Activated CD4-positive, alpha-beta T cell treated with anti-CD3 and anti-CD28 coated beads, Interleukin-2, amount 50 U/mL, for 4 hours (primary cell): ENCODE measurements at regions not wholly inside any gene's neighbourhood (a gene's known extent, or its start where the extent isn't known, plus 50 kb on each side); places are given as distances from the start of the nearest gene placed in this dataset.
"Not testable (repeated sequence)": the region's sequence is repeated elsewhere in the genome, so short reads cannot be mapped to it uniquely, and the experiment has no call there.

Experiments used
- DNase-seq, 2 experiments: peaks; one replicate each; pipeline ENCODE4 v3.0.0-alpha.2; 2020

DNA sequence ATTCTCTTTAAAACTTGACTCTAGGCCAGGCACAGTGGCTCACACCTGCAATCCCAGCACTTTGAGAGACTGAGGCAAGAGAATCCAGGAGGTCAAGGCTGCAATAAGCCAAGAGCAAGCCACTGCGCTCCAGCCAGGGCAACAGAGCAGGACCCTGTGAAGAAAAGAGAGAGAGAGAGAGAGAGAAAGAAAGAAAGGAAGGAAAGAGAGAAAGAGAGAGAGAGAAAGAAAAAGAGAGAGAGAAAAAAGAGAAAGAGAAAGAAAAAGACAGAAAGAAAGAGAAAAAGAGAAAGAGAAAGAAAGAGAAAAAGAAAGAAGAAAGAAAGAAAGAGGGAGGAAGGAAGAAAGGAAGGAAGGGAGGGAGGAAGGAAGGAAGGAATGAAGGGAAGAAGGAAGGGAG is 76.7 kb downstream of the RIN2 start:
- DNase-seq = no peak

DNA sequence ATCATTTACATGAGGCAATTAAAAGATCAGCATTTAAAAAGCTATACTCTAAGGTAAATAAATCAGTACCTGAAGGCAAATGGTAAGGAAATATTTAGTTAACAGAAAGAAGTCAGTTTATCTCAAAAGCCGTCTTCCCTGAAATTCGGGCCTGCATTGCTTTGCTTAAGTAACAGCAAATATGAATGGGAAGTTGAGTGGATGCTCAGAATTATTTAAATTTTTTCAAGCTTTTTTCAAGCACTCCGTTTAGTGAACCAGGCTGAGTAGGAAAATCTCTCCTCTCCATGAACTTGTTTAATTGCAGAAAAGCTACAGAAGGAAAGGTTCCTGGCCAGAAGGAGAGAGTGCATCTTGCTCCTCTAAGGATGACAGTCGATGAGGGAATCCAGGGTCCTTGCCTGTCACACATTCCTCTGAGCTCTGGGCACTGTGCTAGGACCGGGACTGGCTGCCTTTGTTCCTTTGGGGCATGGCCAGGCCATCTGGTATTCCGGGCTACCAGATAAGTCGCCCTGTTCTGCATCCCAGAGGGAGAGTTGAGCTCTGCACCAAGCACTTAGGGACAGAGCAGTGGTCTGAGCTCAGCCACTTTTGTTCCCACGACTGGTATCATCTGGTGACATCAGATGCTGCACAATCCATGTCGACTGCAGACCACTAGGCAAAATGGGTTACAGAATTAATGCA is 77.6 kb downstream of the RIN2 start:
- no peak for DNase-seq

DNA sequence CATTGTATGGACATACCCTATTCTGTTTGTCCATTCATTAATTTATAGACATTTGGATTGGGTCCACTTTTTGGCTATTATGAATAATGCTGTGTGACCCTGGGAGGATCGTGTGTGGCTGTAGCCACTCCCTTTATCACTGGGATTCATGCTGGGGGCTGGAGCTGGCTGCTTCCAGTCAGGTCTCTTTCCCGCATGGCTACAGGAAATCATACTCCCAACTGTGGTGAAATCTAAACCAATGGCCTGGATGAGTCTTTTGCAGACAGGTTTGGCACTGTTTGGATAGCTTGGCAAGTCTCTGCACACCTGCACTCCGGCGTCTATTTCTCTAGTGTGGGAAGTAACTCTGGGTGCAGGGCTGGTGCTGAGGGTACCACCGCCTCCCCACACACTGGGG is 80.4 kb downstream of the RIN2 start:
- DNase-seq = no peak

DNA sequence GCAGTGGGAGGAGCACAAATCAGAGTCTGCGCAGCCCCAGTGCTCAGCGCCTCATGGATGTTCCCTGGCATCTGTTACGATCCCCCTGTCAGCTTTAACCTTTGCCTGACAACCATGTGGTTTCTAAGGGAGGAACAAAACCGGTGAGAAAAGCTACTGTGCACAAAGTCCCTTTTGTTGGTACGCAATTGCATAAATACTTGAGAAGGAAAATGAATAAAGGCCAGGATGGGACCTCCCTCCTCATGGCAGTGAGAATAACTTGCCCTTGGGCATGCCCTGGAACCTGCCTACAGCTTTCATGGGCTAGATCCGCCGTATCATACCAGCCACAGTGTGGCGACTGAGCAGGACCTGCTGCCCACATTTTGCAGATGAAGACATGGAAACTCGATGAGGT is 81.0 kb downstream of the RIN2 start:
- DNase-seq = no peak

DNA sequence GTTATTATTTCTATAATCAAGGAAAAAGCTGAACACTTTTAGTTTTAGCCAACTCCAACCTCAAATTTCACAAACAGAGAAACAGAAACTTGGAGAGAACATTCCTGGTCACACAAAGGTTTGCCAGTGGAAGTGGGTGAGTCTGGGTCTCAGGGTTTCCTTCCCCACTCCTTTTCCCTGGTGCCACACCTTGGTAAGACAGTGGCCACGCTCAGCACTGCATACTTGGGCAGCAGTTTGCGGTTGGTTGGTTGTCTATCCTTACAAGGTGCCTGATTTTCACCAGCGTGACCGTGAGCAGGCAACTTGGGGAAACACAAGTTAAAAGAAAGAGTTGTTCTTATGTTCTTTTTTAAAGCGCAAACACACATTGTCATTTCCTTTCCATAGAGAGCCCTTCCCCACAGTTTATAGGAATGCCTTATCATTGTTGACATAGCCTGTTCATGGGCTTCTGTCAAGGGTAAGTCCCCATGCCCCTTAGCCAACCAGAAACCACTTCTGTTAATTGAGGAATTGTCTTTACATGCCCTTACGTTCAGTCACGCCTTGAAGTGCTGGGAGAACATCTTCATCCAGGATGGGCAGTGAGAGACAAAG is 82.2 kb downstream of the RIN2 start:
- DNase-seq = no peak

DNA sequence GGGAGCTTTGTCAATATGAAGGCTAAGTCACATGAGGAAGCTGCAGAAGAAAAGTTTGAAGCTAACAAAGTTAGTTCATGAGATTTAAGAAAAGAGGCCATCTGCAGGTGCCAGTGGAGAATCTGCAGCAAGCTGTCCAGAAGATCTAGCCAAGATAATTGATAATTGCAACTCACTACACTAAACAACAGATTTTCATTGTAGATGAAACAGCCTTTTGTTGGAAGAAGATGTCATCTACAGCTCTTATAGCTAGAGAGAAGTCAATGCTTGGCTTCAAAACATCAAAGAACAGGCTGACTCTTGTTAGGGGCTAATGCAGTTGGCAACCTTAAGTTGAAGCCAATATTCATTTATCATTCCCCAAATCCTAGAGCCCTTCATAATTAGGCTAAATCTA is 83.7 kb downstream of the RIN2 start:
- no peak for DNase-seq

DNA sequence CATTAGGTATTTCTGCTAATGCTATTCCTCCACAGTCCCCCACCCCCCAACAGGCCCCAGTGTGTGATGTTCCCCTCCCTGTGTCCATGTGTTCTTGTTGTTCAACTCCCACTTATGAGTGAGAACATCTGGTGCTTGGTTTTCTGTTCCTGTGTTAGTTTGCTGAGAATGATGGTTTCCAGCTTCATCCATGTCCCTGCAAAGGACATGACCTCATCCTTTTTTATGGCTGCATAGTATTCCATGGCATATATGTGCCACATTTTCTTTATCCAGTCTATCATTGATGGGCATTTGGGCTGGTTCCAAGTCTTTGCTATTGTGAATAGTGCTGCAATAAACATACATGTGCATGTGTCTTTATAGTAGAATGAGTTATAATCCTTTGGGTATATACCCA is 86.8 kb downstream of the RIN2 start:
- not testable (repeated sequence) for DNase-seq

DNA sequence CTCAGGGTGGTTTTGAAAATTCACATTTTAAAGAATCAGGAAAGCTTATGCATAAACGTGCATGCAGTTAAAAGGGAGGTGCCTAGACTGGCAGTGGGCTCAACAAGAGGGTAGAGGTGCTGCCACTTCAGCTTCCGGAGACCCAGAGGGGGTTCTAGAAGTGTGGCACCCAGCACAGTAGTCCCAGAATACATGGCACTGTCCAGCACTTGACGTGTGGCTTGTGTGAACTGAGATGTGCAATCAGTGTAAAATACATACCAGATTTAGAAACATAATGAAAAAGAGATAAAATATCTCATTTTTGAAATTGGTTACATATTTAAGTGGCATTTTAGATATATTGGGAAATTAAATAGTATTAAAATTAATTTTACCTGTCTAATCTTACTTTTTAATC is 89.3 kb downstream of the RIN2 start:
- no peak for DNase-seq

DNA sequence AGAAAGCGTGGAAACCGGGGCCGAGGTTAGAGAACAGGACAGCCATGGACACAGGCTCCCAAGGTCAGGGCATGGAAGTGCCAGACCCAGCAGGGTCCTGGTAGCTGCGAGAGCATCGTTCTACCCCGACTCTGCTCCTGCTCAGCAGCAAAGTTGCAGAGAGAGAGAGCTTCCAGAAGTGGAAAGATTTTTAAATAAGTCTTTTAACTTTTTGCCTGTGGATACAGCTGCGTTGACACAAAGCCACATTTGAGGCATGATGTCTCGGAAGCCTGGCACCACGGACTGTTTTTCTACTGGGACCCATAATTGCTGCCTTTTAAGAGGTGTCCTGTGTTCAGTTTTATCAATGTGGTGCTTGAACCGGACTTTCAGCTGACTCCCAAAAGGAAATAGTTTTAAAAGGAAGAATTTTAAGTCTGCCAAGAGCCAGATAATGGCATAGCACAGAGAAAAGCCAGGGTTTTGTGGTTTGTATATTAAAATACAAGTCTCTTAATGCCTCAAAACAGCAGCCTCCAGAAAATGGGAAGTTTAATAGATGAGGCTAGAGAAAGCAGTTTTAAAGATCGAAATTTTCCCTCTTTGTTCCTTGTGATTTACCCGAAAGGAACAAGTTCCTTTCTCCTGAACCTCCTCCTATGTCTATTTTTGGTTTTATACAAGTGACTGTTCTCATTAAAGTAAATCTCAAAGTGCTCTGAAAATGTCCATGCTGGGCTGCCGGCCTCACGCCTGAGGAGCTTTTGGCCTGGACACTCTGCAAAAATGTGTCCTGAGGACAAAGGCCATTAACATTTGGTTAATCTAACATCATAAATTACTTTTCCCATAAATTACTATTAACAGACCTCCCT is 91.5 kb downstream of the RIN2 start:
- no peak for DNase-seq

DNA sequence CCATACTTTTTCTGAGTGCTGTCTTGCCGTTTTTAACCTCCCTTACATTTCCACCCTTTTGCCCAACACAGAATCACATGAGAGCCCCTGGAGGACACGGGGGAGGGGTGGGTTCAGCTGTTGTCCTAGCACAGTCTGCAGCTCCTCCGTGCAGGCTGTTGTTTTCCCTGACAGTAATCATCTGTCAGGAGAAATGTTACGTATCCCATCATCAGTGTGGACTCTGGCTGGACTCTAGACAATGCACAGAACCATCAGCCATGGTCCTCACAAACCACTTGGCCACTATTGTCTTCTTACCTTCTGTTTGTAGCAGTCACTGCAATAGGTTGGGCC is 92.1 kb downstream of the RIN2 start:
- no peak for DNase-seq

DNA sequence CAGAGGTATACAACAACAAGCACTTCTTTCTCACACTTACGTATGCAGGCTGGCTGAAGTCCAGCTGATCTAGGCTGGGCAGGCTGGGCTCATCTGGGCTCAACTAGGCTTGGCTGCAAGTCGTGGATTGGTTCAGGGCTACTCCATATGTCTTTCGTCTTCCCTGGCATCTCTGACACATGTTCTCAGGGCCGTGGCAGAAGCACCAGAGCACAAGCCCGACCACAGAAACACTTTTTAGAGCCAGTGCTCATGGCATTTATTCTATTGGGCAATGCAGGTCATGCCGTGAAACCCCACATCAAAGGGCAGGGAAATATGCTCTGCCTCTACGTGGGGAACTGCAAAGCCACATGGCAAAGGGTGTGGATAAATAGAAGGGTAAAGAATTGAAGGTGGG is 93.8 kb downstream of the RIN2 start:
- no peak for DNase-seq

DNA sequence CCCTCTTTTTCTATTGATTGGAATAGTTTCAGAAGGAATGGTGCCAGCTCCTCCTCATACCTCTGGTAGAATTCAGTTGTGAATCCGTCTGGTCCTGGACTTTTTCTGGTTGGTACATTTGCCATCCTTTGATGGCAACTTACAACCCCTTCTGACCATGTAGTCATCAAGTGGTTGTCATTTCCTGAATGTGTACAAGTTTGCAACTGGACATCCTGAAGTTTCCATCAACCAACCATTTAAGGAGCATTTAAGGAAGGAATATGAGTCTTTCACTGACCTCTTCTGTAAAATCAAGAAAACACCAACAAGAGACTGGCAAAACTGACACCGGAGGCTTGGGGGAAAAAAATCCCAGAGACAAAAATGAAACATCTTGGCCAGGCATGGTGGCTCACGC is 97.4 kb downstream of the RIN2 start:
- no peak for DNase-seq

DNA sequence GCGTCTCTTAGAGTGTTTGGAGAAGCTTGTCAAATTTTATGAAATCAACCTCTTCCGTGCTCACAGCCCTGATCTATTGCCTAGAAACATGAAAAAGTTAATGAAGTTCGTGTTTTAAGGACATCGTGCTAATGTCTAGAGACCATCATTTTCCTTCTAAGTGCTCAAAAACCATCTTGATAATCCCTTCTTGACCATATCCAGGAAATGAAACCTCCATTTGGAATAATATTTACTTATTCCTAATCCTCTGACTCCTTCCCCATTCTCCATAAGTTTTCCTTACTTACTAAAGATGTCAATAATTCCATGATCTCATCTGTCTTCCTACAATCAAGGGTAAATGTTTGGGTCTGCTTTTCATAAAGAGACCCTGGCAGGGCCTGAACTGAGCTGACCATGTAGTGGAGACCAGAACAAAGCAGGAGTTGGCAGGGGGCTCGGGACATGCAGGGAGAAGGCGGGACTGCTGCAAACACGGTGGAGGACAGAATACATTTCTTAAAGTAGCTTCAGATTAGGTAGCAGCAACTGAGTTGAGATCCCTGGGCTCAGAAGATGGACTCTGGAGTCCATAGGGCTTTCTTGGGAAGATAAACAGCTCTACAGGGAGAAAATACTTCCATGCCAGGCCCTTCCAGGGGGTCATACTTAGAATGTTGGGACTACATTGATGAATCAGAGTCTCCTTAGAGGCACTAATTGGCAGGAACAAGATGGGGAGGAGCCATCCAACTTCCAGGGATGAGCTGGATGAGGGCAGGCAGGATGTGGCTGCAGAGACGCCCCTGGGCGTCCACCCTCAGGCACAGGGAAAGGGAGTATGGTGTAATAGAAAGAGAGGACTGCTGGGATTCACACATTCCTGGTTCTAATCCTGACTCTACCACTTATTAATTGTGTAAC is 100.7 kb downstream of the RIN2 start:
- no peak for DNase-seq

DNA sequence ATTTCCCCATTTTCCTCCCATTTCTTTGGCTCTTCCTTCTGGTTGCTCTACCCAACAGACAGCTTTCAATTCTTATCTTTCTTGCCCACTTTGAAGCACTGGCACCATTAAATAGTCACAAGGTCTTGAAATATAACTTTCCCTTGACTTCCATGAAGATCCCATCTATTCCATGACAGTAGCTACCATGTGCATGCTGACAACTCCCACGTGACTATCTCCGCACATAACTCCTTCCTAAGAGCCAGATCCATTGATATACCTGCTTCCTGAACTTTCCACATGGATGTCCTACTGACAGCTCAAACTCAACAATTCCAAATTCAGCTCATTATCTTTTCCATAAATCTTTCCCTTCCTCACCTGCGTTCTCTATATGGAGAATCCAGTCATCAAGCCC is 101.4 kb downstream of the RIN2 start:
- DNase-seq = no peak

DNA sequence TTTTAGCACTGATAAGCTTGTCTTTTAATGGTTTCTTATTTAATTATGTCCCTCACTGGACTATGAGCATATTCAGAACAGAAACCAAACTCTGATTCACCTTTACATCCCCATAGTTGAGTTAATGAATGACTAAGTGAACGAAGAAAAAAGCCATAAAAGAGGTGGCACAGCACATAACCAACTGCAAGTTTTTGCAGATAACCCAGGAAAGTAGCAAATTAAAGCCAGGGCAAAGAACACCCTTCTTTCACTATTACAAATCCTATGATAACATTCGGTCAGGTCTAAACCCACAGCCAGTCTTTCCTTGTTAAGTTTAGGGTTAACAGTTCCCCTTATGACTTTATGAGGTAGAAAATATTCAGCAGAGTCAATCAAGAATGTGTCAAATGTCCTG is 102.7 kb downstream of the RIN2 start:
- no peak for DNase-seq

DNA sequence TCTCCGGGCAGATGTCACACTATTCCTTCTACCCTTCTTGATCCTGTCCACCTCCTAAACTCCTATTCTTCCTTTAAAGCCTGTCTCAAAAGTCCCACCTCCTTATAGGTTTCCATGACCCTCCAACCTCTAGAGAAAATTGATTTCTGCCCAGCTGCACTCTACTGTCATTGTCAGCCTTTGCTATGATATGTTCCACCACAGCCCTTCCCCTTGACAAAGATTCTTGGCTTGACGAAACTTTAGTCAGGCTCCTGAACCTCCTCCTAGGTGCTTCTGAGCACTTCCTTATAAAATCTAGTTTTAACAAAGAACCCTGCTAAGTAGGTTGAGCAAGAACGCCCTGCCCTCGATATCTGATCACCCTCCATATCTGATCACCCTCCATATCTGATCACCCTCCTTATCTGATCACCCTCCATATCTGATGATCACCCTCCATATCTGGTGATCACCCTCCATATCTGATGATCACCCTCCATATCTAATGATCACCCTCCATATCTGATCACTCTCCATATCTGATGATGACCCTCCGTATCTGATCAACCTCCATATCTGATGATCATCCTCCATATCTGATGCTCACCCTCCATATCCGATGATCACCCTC is 103.2 kb downstream of the RIN2 start:
- no peak for DNase-seq

DNA sequence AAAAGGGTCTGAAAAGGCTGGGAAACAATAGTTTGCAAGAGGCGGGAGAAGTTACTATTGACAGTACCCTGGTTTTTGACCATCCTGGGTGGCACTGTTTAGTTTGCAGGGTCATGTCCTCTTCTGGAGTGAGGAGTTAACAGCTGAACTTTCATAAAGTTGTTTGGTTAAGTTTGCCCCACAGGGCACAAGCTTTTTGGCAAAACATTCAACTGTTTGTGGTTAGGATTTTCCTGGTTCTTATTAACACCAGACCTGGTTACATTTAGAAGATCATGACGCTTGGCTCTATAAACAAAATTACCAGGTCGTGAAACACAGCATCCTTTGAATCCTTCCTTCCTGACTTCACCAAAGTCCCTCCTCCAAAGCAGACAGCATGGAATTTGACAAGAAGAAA is 106.1 kb downstream of the RIN2 start:
- no peak for DNase-seq

DNA sequence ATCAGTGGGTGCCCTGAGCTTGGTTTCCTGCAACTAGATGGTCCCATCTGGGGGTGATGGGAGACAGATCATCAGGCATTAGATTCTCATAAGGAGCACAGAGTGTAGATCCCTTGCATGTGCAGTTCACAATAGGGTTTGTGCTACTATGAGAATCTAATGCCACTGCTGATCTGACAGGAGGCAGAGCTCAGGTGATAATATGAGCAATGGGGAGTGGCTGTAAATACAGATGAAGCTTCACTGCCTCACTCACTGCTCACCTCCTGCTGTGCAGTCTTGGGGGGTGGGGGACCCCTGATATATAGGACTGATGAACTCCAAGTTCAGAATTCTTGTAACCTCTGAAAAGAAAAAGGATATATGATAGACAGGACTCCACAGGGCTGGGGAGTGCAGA is 108.0 kb downstream of the RIN2 start:
- DNase-seq = no peak

DNA sequence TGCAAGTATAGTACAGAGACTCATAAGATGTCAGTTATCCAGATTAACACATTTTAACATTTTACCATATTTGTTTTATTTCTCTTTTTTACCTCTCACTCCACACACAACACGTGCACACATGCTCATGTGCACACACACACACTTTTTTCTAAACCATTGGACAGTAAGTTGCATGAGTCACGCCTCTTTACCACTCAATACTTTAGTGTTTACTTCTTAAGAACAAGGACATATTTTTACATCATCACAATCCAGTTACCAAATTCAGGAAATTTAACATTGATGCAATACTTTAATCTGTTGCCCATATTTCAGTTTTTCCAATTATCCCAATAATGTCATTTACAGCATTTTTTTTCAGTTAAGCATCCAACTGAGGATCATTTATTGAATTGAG is 109.0 kb downstream of the RIN2 start:
- DNase-seq = no peak

DNA sequence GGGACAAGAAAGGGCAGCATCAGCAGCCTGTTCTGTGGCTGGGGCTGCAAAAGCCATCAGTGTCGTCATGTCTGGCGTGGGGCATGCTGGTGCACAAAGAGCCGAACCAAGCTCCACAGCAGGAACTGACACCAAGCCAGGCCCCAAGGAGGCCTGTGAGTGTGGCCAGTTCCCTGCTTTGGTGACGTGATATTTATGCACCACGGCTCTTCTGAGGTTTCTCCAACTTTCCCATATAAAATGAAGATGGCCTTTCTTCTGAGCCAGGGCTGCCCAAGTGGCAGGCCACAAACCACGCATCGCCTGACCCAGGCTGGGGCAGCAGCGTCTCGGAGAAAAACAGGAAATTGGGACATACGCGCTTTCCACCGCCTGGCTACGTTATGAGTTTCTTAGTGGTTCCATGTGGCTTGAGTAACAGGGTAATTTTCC is 109.9 kb downstream of the RIN2 start:
- no peak for DNase-seq

DNA sequence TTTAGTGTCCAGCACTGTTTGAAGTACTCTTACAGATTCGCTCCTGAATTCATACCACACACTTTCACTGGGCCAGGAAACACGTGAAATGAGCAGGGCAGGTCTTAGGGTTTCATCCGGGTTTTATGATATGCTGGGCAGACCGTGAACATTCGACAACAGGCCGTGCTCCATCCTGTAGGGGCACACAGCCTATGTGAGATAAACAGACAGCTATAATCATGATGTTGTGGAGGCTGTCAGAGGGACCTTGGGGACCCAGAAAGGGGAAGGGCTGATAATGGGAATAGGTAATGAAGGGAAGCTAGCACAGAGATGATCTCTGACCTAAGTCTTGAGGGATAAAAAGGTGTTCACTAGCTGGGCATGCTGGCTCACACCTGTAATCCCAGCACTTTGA is 110.4 kb downstream of the RIN2 start:
- DNase-seq = no peak

DNA sequence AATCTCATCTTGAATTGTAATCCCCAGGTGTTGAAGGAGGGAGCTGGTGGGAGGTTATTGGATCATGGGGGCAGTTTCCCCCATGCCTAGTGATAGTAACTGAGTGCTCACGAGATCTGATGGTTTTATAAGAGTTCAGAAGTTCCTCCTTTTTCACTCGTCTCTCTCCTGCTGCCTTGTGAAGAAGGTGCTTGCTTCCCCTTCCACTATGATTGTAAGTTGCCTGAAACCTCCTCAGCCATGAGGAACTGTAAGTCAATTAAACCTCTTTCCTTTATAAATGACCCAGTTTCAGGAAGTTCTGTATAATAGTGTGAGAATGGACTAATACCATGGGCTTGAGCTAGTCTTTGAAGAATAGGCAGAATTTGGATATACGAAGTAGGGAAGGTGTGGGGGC is 113.9 kb downstream of the RIN2 start:
- DNase-seq = no peak
